Kidney glomerular epithelial cell (primary cell): ENCODE measurements at regions not wholly inside any gene's neighbourhood (a gene's known extent, or its start where the extent isn't known, plus 50 kb on each side); places are given as distances from the start of the nearest gene placed in this dataset.

ENCODE experiments used
- DNase-seq: peaks from one replicate; lab custom pipeline; 2025; lab: John Stamatoyannopoulos, UW

- DNase-seq: peak; percentile 59
Measured at GRCh38 chr10:121332829-121333765, 265.1 kb downstream of the FGFR2 start.

DNA sequence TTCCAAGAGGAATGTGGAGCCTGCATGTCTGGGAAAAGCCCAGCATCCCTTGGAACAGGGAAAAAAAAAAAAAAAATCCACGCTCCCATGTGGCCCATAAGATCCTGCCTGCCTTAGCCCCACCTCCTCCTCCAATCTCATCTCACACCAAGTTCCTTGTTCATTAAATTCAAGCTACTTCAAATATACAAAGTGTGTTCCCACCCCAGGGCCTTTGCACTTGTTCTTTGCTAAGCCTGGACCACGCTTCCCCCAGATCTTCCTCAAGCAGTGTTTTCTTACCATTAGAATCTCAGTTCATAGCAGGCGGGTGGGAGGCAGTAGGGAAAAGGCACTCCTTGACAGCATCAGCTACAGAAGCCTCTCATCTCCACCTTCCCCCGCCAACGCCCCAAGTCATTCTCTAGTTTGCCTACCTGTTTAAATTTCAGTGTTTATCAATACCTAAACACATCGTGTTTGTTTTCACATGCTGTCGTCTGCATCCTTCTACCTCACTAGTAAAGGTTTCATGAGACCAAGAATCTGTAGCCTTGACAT is 262.8 kb downstream of the FGFR2 start:
- DNase-seq: no peak

DNA sequence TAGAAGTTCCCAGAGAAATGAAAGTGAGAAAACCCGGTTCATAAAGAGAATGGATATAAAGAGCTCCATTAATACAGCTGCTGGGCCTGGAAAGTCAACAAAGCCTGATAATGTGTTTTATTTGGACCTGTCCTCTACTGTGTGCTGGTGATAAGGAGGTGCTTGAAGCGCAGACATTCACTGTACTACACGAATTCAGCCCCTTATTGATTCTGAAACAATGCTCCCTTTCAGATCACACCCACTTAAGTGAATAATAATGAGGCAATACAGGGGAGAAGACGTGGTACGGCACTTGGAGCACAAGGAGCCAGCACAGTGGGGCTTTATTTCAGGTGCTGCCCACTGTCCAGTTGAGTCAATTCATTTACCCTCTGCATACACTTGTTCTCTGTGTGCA is 260.8 kb downstream of the FGFR2 start:
- DNase-seq: no peak

DNA sequence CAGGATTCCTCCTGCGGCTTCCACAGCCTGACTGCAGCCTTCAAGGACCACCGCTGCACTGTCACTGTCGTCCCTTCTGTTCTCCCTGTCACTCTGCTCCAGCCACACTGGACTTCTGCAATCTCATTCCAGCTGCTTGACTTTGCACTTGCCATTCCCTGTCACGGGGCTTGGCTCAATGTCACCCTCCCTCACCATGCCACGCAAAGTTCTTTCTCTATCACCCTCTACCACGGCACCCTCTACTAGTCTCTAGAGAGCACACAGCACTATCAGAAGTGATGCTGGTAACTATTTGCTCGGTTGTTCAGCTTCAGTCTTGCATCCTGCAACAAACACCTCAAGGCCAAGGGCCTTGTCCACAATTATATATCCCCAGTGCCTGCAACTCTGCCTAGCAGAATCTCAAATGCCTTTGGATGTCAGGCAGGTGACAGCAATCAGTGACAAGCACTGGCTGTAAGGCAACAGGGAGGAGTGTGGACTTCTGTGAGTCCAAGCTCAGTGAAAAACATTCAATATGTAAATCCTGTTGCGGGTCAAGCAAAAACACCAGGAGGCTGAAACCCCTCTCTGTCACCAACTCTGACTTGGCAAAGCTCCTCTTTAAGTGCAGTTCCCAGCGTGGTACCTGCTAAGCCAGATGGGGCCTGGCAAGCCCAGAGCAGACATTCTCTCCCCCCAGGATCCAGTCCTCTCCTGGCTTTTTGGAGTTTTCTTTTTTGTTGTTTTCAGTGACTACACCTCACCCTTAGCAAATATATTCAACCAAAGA is 259.9 kb downstream of the FGFR2 start:
- DNase-seq: no peak

GRCh38 chr10:121339114-121339513 is 259.1 kb downstream of the FGFR2 start:
- DNase-seq: no peak

- no peak for DNase-seq
Measured at GRCh38 chr10:121340271-121340831, 257.9 kb downstream of the FGFR2 start.

- no peak for DNase-seq
Measured at GRCh38 chr10:121351540-121351939, 246.7 kb downstream of the FGFR2 start.

DNA sequence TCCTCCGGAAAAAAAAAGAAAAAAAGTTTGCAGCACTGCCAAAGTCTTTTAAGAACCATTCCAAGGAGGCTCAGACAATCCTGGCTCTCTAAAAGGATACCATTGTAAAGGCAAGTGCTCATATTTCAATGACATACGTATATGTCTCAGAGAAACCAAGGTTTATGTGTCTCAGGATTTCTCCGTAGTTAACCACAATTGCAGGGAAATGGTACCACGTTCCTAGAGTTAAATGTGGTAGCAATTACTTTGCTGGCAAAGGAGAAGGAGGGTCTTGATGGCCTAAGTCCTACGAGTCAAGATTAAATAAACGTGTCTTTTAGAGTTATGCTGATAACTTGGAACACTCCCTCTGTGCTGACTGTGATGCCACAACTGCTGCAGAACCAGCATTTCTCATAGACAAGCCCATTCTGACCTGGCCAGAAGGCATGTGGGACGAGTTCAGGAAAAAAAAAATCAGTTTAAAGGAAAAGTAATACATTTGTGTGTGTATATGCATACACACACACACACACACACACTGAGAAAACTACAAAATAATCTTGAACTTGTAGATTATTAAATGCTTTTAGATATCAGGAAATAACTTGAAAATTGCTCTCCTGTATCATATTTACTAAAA is 245.9 kb downstream of the FGFR2 start:
- DNase-seq: no peak

- no peak for DNase-seq
Measured at GRCh38 chr10:121355161-121355560, 243.1 kb downstream of the FGFR2 start.

DNA sequence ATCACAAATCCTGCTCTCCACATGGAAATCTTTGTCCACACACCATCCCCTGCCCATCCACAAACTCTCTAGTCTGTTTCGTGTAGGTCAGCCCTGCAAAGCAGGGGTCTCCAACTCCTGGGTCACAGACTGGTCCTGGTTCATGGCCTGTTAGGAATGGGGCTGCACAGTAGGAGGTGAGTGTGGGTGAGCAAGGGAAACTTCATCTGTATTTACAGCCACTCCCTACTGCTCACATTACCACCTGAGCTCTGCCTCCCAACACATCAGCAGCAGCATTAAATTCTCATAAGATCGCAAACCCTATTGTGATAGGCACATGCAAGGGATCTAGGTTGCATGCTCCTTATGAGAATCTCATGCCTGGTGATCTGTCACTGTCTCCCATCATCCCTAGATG is 242.1 kb downstream of the FGFR2 start:
- no peak for DNase-seq

DNA sequence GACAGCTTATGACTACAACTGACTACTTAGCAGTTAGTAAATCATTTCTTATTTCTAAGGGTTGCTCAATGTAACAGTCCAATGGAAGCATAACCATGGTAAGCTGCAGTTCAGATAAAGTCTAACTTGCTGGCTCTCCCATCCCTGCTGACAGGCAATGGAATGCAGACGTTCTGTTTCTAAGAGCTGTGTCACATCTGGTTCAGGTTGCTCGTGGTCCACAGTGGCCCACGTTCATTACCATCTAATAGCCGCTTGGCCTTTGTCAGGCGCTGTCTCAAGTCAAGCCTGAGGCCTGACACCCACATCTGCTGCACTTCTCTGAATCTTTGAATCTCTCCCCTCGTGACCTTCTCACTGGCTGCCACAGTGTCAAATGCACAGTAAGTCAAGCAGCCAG is 240.8 kb downstream of the FGFR2 start:
- DNase-seq: peak; percentile 13

DNA sequence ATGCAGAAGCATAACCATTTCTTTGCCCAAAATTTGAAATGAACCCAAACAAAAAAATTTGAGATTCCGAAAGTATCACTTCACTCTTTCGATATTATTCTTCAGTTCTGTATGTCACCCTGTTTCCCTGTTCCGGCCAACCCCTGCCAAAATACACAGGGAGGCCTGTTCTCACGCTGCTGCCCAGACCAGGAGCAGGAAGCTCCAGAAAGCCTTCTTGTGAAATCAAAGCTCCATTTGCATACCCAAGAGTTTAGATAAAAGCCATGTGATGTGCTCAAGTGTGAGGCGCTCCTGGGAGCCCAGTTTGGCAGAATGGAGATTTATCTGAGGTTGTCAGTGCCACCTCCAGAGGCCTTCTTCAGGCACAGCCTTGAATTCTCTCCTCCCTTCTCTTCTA is 236.2 kb downstream of the FGFR2 start:
- DNase-seq: no peak

- DNase-seq: no peak
Measured at GRCh38 chr10:121365566-121365965, 232.7 kb downstream of the FGFR2 start.

DNA sequence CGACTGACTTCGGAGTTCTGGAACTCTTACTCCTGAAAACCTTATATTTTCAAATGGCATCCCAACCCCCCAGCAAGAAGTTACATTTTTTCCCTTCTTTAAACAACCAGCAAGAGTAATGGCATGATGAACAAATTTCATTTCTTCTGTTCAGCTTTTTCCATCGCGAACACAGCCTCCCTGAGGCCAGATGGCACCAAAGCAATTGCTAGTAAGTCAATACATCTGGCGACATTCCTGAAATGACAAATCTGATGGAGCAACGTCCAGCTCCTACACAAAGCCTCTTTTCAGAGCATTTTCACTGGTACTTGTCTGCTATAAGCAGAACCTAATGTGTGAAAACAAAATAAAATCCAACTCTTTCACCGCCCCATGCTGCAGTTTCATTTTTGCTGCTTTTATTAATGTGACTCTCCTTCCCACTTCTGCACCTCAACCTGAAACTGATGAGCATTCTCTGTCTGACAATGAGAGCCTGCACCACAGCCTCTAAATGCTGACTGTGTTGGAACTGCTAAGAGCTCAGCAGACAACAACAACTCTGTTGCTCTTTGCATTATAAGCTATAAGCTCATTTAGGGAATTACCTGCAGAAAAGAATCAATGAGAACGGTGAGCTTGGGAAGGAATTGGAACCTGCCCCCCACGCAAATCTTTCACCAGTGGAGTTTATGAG is 229.8 kb downstream of the FGFR2 start:
- DNase-seq: no peak

DNA sequence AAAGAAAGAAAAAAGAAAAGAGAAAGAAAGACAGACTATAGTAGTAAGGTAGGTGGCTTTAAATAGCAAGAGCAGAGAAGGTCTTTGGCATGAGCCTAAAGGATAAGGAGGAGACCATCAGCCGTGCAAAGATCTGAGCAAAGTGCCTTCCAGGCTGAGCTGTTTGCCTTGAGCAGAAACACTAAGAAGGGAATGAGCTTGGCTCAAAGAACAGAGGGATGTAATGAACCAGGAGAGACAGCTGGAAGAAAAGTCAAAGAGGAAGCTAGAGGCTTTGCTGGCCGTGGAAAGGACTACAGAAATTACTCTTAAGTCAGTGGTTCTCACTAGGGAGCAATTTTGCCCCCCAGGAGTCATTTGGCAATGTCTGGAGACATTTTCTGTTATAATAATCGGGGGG is 228.6 kb downstream of the FGFR2 start:
- no peak for DNase-seq

- DNase-seq: no peak
Measured at GRCh38 chr10:121371836-121372235, 226.4 kb downstream of the FGFR2 start.

DNA sequence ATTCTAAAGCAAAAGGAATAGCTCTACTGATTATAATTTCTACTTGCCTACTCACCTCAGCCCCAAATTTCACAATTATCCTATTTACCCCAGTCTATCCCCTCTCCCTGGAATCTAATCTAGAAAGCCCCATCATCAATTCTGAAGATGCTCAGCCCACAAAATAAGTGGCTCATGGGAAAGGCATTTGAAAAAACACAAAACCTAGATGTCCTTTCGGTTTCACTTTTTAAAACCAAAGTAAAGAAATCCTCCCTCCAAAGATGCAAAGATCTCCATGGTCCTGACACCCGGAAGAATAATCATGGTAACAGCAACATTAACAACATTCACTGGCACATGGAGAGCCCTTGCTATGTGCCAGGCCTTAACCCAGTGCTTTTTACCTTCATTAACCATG is 224.8 kb downstream of the FGFR2 start:
- DNase-seq: peak; percentile 21

DNA sequence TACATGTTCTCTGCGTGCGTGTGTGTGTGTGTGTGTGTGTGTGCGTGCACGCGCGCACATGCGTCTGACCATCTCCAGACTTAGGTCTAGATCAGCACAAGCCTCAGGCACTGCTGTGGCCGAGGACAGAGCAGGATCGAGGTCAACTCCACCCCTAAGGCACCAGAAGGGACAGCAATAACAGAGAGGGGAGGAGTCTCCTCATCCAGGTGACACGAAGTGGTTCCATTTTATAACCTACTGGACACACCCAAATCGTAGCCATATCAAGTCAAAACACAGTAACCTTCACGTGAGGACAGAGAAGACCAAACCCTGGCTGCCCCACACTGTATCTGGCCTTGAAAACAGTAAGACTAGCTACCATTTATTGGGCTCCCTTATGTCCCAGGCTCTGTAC is 224.1 kb downstream of the FGFR2 start:
- DNase-seq: no peak

- DNase-seq: no peak
Measured at GRCh38 chr10:121375172-121375571, 223.1 kb downstream of the FGFR2 start.

- no peak for DNase-seq
Measured at GRCh38 chr10:121378251-121378801, 219.9 kb downstream of the FGFR2 start.

GRCh38 chr10:121379013-121379412 is 219.2 kb downstream of the FGFR2 start:
- DNase-seq: no peak
